GM10248 (cell line): ENCODE measurements at regions not wholly inside any gene's neighbourhood (a gene's known extent, or its start where the extent isn't known, plus 50 kb on each side); places are given as distances from the start of the nearest gene placed in this dataset.

ENCODE experiments used
- CTCF ChIA-PET: fragments of 300-600 bp; sonication (Branson Sonifier 250); formaldehyde crosslinking; extraction: SDS; loops from one replicate; lab custom pipeline; 2021; ENCODE audit warnings: antibody characterized with exemption; lab: Yijun Ruan, JAX
- POLR2A ChIA-PET: fragments of 350-650 bp; sonication (Branson Sonifier 250); formaldehyde crosslinking; extraction: SDS; loops from one replicate; lab custom pipeline; 2020; ENCODE audit warnings: antibody characterized with exemption; lab: Yijun Ruan, JAX
- DNase-seq: peaks from one replicate; pipeline ENCODE4 v3.0.0; 2012; ENCODE audit errors: extremely low spot score
- TF ChIP-seq, protein P1 (sequence below): IDR thresholded peaks from 2 replicates; pipeline ENCODE4 v1.5.1; 2012; ENCODE audit warnings: mild to moderate bottlenecking, low read depth; ENCODE audit errors: extremely low read depth, missing control alignments, control extremely low read depth

DNA sequence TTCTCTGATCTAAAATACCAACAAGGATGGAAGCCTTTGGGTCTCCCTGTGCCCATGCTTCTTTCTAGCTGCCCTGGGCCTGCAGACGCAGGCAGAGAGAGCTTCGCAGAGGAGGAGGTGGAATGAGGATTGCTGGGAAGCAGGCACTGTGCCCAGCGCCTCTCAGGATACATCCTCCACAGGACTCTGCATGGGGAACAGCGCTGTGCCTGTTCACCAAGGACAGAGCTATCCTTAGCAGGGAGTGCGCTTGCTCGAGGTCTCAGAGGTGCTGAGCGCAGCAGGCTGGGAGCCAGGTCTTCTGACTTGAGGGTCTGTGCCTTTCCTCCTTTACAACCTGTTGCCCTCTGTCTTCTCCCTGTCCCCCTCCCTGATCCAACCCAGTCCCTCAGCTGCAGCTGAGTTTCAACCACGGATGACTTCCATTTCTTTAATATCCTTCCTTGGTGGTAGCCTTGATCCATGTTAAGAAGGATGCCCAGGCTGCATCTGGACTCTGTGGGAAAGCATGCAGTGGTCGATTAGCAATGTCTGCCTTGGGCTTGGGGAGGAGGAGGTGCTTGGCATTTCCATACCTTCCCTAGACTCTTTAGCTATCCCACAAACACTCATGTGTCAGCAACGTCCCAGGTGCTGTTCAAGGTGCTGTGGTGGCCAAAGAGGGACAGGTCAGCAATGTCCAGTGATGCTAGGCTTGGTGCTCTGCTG lies 219.6 kb upstream of the GPR26 start:
- TF ChIP-seq, protein P1, sequence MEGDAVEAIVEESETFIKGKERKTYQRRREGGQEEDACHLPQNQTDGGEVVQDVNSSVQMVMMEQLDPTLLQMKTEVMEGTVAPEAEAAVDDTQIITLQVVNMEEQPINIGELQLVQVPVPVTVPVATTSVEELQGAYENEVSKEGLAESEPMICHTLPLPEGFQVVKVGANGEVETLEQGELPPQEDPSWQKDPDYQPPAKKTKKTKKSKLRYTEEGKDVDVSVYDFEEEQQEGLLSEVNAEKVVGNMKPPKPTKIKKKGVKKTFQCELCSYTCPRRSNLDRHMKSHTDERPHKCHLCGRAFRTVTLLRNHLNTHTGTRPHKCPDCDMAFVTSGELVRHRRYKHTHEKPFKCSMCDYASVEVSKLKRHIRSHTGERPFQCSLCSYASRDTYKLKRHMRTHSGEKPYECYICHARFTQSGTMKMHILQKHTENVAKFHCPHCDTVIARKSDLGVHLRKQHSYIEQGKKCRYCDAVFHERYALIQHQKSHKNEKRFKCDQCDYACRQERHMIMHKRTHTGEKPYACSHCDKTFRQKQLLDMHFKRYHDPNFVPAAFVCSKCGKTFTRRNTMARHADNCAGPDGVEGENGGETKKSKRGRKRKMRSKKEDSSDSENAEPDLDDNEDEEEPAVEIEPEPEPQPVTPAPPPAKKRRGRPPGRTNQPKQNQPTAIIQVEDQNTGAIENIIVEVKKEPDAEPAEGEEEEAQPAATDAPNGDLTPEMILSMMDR = no peak

GRCh38 chr10:123449234-123449962 lies 216.8 kb upstream of the GPR26 start:
- DNase-seq = no peak
- TF ChIP-seq, protein P1 = no peak
- ChIA-PET CTCF (interaction anchor here (0.9 to 2.9 kb wide), 9 partner anchors 10 to 439 kb away, joined by 3 to 11 read pairs (median 3); no protein-coding TSS in a partner anchor), POLR2A (interaction anchor here (0.7 kb wide), 1 partner anchor 37 kb away, joined by 3 read pairs; no protein-coding TSS in a partner anchor)

More for the DNA sequence above, 219.6 kb upstream of the GPR26 start:
- ChIA-PET CTCF (interaction anchor here (1.8 to 1.9 kb wide), 2 partner anchors 8 to 11 kb away, joined by 5 to 7 read pairs; no protein-coding TSS in a partner anchor), POLR2A (no interaction called here)
- no peak for DNase-seq

GRCh38 chr10:123450956-123451605 lies 215.1 kb upstream of the GPR26 start:
- POLR2A ChIA-PET = no interaction called here
- CTCF ChIA-PET = interaction anchor here (1.5 kb wide), 1 partner anchor 16 kb away, joined by 4 read pairs; no protein-coding TSS in a partner anchor
- TF ChIP-seq, protein P1 = no peak
- no peak for DNase-seq

DNA sequence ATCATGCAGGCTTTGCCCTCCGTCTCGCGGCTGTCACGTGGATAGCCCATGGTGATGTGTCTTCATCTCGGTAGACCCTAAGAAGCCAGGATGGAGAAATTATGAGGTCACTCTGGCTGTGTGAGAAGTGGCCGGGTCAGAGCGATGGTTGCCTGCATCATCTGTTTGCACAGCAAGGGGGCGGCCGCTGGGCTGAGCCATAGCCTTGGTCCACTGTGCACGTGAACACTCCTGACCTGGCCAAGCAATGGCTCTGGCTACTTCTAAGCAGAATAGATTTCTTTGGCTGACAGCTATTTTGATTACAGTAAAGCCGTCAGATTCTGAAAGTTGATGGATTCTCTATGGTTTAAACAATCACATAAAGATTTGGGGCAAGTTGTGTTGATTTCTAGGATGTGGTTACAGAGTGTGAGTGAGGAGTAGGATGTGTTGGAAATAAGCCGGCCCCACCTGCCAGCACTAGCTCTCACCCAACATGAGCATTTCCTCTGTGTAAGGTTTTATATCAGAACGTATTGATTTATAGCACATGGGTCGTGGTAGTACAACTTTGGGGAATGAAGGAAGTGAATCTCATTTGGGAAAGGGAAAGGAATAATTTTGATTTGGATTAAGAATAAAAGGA lies 214.4 kb upstream of the GPR26 start:
- no peak for DNase-seq
- ChIA-PET POLR2A (no interaction called here), CTCF (interaction anchor here (1.4 to 1.5 kb wide), 2 partner anchors 16 to 35 kb away, joined by 3 to 4 read pairs; no protein-coding TSS in a partner anchor)
- TF ChIP-seq, protein P1 = no peak

DNA sequence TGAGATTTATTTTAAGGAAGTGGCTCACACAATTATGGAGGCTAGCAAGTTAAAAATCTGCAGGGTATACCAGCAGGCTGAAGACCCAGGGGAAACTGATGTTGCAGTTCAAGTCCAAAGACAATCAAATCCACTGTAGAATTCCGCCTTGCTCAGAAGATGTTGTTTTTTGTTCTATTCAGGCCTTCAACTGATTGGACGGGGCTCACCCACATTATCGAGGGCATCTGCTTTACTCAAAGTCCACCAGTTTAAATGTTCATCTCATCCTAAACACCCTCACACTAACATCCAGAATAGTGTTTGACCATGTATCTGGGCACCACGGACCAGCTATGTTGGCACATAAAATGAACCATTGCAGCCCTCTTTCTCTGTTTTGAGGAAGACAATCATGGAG lies 211.2 kb upstream of the GPR26 start:
- CTCF ChIA-PET = no interaction called here
- POLR2A ChIA-PET = interaction anchor here (0.7 kb wide), 1 partner anchor 157 kb away, joined by 3 read pairs; no protein-coding TSS in a partner anchor
- DNase-seq = no peak
- TF ChIP-seq, protein P1 = no peak
